Right cardiac atrium (tissue), 5 donors: ENCODE measurements at regions not wholly inside any gene's neighbourhood (a gene's known extent, or its start where the extent isn't known, plus 50 kb on each side); places are given as distances from the start of the nearest gene placed in this dataset.

Source experiments
- ATAC-seq, 2 donors: fragments of 200-7000 bp; cut with Tn5 transposase; one replicate each; pipeline versions ENCODE4 v1.8.0 to v1.9.1; 2020; ENCODE audit warnings: moderate library complexity in 2 of 2, mild to moderate bottlenecking in 1 of 2
- DNase-seq, 3 donors: peaks; one replicate each; pipeline ENCODE4 v3.0.0-alpha.2; 2020
- H3K27ac ChIP-seq: one replicate; pipeline ENCODE4 v1.5.1; 2013; ENCODE audit warnings: mild to moderate bottlenecking, low read length, control low read depth, moderate library complexity
- H3K27me3 ChIP-seq: one replicate; pipeline ENCODE4 v1.6.1; 2013; ENCODE audit not compliant: control insufficient read depth, insufficient read depth
- H3K4me1 ChIP-seq: one replicate; pipeline ENCODE4 v1.6.1; 2013; ENCODE audit warnings: low read length; ENCODE audit not compliant: control insufficient read depth, insufficient read depth
- H3K4me3 ChIP-seq: one replicate; pipeline ENCODE4 v1.5.1; 2013; ENCODE audit warnings: low read length, control low read depth
- H3K9me3 ChIP-seq: one replicate; pipeline ENCODE4 v1.6.1; 2013; ENCODE audit warnings: low read length; ENCODE audit not compliant: control insufficient read depth
- WGBS: extraction: QIAGEN DNeasy Blood & Tissue Kit; methylation state at CpG from one replicate; pipeline ENCODE4 v1.1.7; 2013; 5-methylcytosine and 5-hydroxymethylcytosine counted together
- intact Hi-C, 4 donors: fragments of 100-400 bp; cut with DNase I; formaldehyde crosslinking; loops; one replicate each; pipeline versions ENCODE4 v1.11.0 to v1.14.0; 2022 to 2023
- donor health status: healthy with polysubstance abuse.
- donor health status: DM: no; HTN: yes; CAD: no.
- donor health status: DM: no; HTN: no; CAD: no.
- donor health status: DM: no; HTN: yes; CAD: no; lungs with severe emphysema.
- donor health status: DM: yes; HTN: yes; CAD: no.

GRCh38 chr10:123377883-123378282, 223.7 kb downstream of the BUB3 start:
- DNase-seq (no peak), ATAC-seq (no peak)
- 55% methylated on average over 8 of the region's 8 CpGs for WGBS

DNA sequence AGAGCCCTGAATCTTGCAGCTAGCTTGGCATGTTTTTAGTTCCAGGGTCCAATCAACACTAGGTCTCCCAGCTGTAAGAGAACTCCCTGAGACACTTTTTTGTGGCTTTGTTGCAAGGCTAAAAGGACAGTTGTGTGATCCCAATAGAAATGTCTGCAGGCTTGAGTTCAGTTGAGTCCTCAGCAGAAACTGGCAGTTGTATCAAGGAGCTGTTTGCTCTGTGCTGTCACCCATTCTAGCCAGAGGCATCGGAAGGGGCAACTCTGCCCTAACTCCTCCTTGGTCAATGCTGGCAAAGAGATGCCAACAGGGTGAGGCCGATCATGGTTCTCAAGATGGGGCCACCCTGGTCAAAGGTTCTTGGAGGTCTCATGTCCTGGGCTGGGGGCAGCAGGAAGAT, 224.1 kb downstream of the BUB3 start:
- Histone ChIP-seq H3K4me3 (no peak overlapping the region), H3K27me3 (no peaks in the 10 kb centered on the region), H3K4me1 (no peaks in the 10 kb centered on the region), H3K9me3 (no peaks in the 10 kb centered on the region), H3K27ac (no peak overlapping the region)
- ATAC-seq (no peak), DNase-seq (no peak)
- WGBS: 99% methylated on average over 2 of the region's 2 CpGs
- intact Hi-C loops: loop anchor here in 1 of 4 donors (10.0 kb wide), 1 partner anchor 244 kb away; the partner anchor contains the start of gene HMX3

More at GRCh38 chr10:123377883-123378282, 223.7 kb downstream of the BUB3 start:
- H3K4me3 ChIP-seq: no peak overlapping the region
- H3K9me3 ChIP-seq: no peaks in the 10 kb centered on the region
- no peaks in the 10 kb centered on the region for H3K27me3 ChIP-seq
- no peak overlapping the region for H3K27ac ChIP-seq
- no peaks in the 10 kb centered on the region for H3K4me1 ChIP-seq
- intact Hi-C loops: loop anchor here in 1 of 4 donors (10.0 kb wide), 1 partner anchor 243 kb away; the partner anchor contains the start of gene HMX3

DNA sequence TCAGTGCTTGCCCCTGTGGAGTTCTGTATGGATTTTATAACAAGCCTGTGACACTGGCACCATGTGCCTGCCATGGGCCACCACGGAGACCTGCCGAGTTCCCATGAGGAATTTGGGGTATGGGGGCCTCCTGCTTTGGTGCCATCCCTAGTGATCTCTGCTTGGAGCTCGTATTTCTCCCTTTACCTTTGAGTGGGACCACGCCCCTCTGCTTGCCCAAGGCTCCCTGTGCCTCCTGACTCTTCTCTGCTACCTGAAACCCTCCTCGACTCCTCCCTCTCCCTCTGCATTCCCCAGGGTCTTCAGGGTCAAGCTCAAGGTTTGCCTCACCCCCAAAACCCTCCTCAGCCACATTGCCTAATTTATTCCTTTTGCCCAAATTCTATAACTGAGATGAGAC, 225.0 kb downstream of the BUB3 start:
- Histone ChIP-seq H3K4me3 (no peak overlapping the region), H3K4me1 (no peaks in the 10 kb centered on the region), H3K27ac (no peak overlapping the region), H3K27me3 (no peaks in the 10 kb centered on the region), H3K9me3 (no peaks in the 10 kb centered on the region)
- no peak for ATAC-seq
- no peak for DNase-seq
- intact Hi-C loops: loop anchor here in 1 of 4 donors (10.0 kb wide), 1 partner anchor 244 kb away; the partner anchor contains the start of gene HMX3
- 63% methylated on average over 5 of the region's 5 CpGs for WGBS

GRCh38 chr10:123380491-123381085, 226.4 kb downstream of the BUB3 start:
- no peaks in the 10 kb centered on the region for H3K27me3 ChIP-seq
- DNase-seq: no peak
- ATAC-seq: no peak
- H3K27ac ChIP-seq: no peak overlapping the region
- 69% methylated on average over 7 of the region's 7 CpGs for WGBS
- intact Hi-C loops: no loop called here
- peaks cover 4% of the 10 kb centered on the region for H3K9me3 ChIP-seq
- no peaks in the 10 kb centered on the region for H3K4me1 ChIP-seq
- no peak overlapping the region for H3K4me3 ChIP-seq

- DNase-seq (no peak), ATAC-seq (no peak)
- Histone ChIP-seq H3K4me1 (no peaks in the 10 kb centered on the region), H3K27me3 (no peaks in the 10 kb centered on the region), H3K27ac (no peak overlapping the region), H3K9me3 (peaks cover 5% of the 10 kb centered on the region), H3K4me3 (no peak overlapping the region)
- intact Hi-C loops: no loop called here
- WGBS: 73% methylated on average over 5 of the region's 5 CpGs
These were observed 227.0 kb downstream of the BUB3 start for GRCh38 chr10:123381224-123381623.

GRCh38 chr10:123382491-123382890, 228.3 kb downstream of the BUB3 start:
- H3K27me3 ChIP-seq: no peaks in the 10 kb centered on the region
- no peaks in the 10 kb centered on the region for H3K4me1 ChIP-seq
- H3K4me3 ChIP-seq: no peak overlapping the region
- H3K9me3 ChIP-seq: peaks cover 5% of the 10 kb centered on the region
- ATAC-seq: no peak
- no peak for DNase-seq
- 81% methylated on average over 4 of the region's 4 CpGs for WGBS
- intact Hi-C loops: no loop called here
- no peak overlapping the region for H3K27ac ChIP-seq

DNA sequence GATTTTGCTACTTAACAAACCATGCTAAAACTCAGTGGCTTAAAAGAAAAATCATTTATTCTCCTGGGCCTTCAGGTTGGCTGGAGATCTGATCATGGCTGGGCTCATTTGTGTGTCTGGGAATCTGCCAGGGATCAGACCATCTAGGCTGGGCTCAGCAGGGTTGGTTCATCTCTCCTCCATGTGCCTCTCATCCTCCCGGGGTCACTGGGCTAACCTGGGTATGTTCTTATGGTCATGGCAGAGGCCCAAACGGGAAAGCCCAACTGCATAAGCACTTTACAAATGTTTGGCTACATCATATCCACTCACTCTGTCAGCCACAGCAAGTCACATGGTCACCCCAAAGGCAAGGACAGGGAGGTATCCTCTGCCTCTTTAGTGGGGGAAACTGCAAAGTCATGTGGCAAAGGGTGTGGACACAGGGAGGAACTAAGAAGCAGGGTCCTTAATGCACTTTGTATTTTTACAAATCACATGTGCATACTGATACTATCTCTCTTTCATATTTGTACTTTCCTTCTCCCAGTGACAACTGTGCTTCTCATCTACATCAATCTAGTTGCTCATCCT, 231.4 kb downstream of the BUB3 start:
- Histone ChIP-seq H3K4me1 (no peaks in the 10 kb centered on the region), H3K4me3 (no peak overlapping the region), H3K27me3 (no peaks in the 10 kb centered on the region), H3K9me3 (peaks cover 5% of the 10 kb centered on the region), H3K27ac (no peak overlapping the region)
- intact Hi-C loops: no loop called here
- ATAC-seq (no peak), DNase-seq (no peak)
- WGBS: 79% methylated on average over 2 of the region's 2 CpGs

DNA sequence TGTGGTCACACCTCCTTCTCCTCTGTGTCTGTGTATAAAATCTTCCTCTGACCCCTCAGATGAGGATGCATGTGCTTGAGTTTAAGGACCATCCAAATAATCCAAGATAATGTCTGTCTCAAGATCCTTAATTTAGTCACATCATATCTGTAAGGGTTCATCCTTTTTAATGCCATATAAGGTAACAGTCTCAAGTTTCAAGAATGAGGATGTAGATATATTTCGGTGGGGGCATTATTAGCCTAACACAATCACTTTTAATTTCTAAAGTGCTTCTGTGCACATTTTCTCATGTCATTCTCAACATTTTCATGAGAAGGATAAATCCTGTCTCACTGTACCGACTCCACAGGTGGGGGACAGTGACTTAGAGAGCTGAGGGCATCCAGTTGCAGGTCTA, 235.3 kb downstream of the BUB3 start:
- intact Hi-C loops: no loop called here

DNA sequence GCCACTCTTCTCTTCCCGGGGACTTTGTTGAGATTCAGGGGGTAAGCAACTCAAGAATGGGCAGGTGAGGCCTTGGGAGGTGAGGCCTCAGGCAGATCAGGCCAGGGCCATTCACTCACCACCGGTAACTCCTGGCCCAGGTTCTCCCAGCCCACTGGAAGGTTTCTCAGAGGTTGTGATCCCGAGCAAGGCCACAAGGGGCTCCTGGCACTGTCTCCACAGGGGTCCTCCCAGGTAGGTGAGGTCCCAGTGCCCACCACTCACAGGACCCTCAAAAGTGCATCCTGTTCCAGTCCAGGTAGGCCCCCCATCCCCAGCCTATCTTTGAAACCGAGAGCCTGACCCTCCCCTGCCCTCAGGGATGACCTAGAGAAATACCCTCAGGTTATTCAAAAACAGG, 236.1 kb downstream of the BUB3 start:
- ATAC-seq: no peak
- no peaks in the 10 kb centered on the region for H3K27me3 ChIP-seq
- intact Hi-C loops: no loop called here
- H3K27ac ChIP-seq: no peak overlapping the region
- peaks cover 3% of the 10 kb centered on the region for H3K9me3 ChIP-seq
- H3K4me3 ChIP-seq: no peak overlapping the region
- WGBS: 86% methylated on average over 4 of the region's 4 CpGs
- H3K4me1 ChIP-seq: no peaks in the 10 kb centered on the region
- no peak for DNase-seq

More for the DNA sequence above, 235.3 kb downstream of the BUB3 start:
- ATAC-seq (no peak), DNase-seq (no peak)
- 82% methylated on average over 2 of the region's 2 CpGs for WGBS
- no peak overlapping the region for H3K27ac ChIP-seq
- H3K4me3 ChIP-seq: no peak overlapping the region
- no peaks in the 10 kb centered on the region for H3K4me1 ChIP-seq
- H3K9me3 ChIP-seq: peaks cover 5% of the 10 kb centered on the region
- H3K27me3 ChIP-seq: no peaks in the 10 kb centered on the region

DNA sequence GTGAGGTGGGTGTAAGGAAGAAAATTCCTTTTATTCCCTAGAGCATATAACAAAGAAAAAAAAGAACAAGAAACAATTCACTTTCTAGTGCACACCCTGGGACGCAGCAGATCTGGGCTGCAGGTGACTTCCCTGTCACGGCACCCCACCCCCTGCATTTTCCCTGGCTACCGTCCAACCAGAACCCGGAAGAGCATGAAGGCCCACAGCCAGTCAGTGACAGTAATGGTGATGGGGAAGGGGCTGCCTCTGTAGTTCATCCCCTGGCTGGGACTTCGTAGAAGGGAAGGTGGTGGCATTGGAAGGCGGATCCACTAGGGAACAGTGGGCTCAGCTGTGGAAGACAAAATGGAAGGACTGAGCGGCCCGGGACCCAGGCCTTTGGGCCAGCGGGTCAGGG, 236.7 kb downstream of the BUB3 start:
- Histone ChIP-seq H3K4me1 (no peaks in the 10 kb centered on the region), H3K9me3 (no peaks in the 10 kb centered on the region), H3K4me3 (no peak overlapping the region), H3K27ac (no peak overlapping the region), H3K27me3 (no peaks in the 10 kb centered on the region)
- DNase-seq: no peak
- ATAC-seq: no peak
- WGBS: 78% methylated on average over 9 of the region's 9 CpGs
- intact Hi-C loops: no loop called here

DNA sequence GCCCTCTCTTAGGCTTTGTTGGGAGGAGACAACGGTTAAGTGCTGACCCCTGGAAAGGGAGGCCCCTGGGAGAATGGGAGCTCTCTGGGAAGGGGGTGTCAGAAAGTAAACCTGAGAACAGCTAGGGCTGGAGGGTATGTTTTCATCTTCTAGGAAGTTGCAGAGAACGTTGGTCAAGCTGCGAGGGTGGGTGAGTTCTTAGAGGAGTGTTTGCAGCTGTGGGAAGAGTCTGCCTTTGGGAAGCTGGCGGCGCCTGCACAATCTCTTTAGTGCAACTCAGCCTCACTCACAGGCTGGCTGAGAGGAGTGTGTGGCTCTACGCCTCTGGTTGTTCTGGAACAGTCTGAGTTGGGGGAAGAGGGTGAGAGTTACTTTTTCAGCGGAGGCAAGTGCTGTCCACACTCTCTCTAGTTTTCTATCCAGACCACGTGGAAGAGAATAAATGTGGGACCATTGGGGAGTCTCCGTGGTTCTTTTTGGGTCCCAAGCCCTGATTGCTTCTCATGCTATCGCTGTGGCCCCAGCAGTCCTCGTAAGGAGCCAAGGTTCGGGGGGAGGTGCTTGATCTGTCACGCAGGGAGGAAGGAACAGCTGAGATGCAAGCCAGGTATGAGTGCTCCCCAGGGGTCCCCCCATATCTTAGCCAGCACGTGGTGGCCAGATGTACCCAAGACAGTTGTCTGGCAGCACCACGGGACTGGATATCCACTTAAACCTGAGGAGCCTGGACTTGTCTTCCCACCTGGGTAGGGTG, 237.2 kb downstream of the BUB3 start:
- intact Hi-C loops: no loop called here
- no peak overlapping the region for H3K4me3 ChIP-seq
- H3K27me3 ChIP-seq: no peaks in the 10 kb centered on the region
- no peaks in the 10 kb centered on the region for H3K4me1 ChIP-seq
- WGBS: 62% methylated on average over 15 of the region's 15 CpGs
- no peaks in the 10 kb centered on the region for H3K9me3 ChIP-seq
- no peak for ATAC-seq
- H3K27ac ChIP-seq: no peak overlapping the region
- no peak for DNase-seq
